ENCODE measurements at regions not wholly inside any gene's neighbourhood (a gene's known extent, or its start where the extent isn't known, plus 50 kb on each side); places are given as distances from the start of the nearest gene placed in this dataset.

- no peak for DNase-seq (ENCODE audit: low read depth)
These were observed 51.5 kb upstream of the TMEM200A start for GRCh38 chr6:130314271-130314670.

- DNase-seq (ENCODE audit: low read depth), result no peak
These were observed 52.6 kb upstream of the TMEM200A start for GRCh38 chr6:130313206-130313605.

GRCh38 chr6:130309028-130309427, 56.8 kb upstream of the TMEM200A start:
- DNase-seq (ENCODE audit: low read depth), result no peak

GRCh38 chr6:130307752-130308361, 58.0 kb upstream of the TMEM200A start:
- peak; percentile 42 for DNase-seq (ENCODE audit: low read depth)

- no peak for DNase-seq (ENCODE audit: low read depth)
These were observed 59.4 kb upstream of the TMEM200A start for GRCh38 chr6:130306377-130306776.

- peak; percentile 45 for DNase-seq (ENCODE audit: low read depth)
These were observed 62.4 kb upstream of the TMEM200A start for GRCh38 chr6:130303431-130303830.

- no peak for DNase-seq (ENCODE audit: low read depth)
These were observed 67.6 kb upstream of the TMEM200A start for GRCh38 chr6:130298258-130298657.

GRCh38 chr6:130296854-130297253, 69.0 kb upstream of the TMEM200A start:
- DNase-seq (ENCODE audit: low read depth), result no peak

- DNase-seq (ENCODE audit: low read depth), result peak; percentile 49
These were observed 71.0 kb upstream of the SAMD3 start for GRCh38 chr6:130293800-130294199.

GRCh38 chr6:130288065-130288464, 65.3 kb upstream of the SAMD3 start:
- DNase-seq (ENCODE audit: low read depth), result no peak

- DNase-seq (ENCODE audit: low read depth), result no peak
These were observed 59.7 kb upstream of the SAMD3 start for GRCh38 chr6:130282234-130282995.

GRCh38 chr6:130276507-130276906, 53.8 kb upstream of the SAMD3 start:
- DNase-seq (ENCODE audit: low read depth), result no peak

- no peak for DNase-seq (ENCODE audit: low read depth)
These were observed 51.3 kb upstream of the SAMD3 start for GRCh38 chr6:130274007-130274406.
